Skeletal muscle cell (primary cell): ENCODE measurements at regions not wholly inside any gene's neighbourhood (a gene's known extent, or its start where the extent isn't known, plus 50 kb on each side); places are given as distances from the start of the nearest gene placed in this dataset.
A peak's percentile ranks its signal among the peaks of the same experiment; 100 is the strongest.

Experiments used
- DNase-seq: peaks from one replicate; pipeline ENCODE4 v3.0.0-alpha.2; 2010; ENCODE audit warnings: low read depth
- H3K4me3 ChIP-seq: 2 replicates; pipeline ENCODE4 v1.5.1; 2011; ENCODE audit warnings: low read depth, mild to moderate bottlenecking, control low read depth, low read length, moderate library complexity

DNA sequence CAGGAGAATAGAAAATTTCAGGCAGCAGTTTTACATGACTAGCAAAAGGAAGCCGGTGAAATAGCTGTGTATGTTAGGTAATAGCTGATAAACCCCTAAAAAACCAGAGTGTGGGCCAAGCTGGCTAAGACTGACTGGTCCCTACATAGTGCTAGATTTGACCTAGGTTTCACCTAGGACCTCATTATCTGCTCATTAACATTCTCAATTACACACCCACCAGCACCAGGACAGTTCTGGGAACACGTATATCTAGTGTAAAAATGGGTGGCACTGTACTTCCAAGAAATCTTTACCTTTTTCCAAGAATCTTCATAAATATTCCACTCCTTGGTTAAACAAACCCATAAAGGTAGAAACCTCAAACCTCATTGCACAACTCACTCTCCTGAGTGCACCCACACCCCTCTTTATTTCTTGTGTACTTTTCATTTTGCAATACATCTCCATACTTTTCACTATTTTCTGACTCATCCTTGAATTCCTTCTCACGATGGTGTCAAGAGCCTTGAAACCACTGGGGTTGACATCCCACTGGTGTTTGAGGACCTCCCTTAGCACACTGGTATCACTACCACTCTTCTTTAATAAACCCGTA is 262.7 kb upstream of the KCNJ16 start:
- DNase-seq = peak; percentile 14
- no peak overlapping the region for H3K4me3 ChIP-seq

DNA sequence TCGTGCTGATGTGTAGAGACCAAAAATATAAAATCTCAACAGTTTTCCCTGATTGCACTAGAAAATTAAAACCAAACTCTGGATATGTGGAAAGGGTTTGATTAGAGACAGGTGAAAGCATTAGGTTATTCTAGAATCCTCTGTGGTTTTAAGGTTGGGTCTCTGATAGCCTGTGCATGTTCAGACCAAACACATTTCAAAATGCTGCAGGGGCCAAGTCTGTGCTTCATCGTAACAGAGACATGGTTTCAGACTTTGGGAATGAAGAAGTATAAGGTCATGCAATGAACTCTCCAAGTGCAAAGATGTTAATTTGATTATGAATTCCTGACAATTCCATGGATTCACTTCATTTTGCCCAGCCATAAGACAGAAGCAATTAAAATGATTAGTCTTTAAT is 261.0 kb upstream of the KCNJ16 start:
- no peak for DNase-seq
- H3K4me3 ChIP-seq = no peak overlapping the region

DNA sequence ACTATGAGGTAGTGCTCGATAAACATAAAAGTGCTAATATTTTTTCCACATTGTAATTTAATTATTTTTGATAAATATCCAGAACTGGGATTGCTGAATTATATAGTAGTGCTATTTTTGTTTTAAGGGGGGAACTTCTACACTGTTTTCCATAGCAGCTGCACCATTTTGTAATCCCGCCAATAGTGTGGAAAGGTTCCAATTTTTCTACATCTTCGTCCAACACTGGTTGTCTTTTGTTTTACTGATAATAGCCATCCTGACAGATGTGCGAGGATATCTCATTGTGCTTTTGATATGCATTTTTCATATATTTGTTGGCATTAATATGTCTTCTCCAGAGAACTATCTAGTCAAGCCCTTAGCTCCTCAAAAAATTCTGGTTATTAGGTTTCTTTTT is 259.6 kb upstream of the KCNJ16 start:
- no peak overlapping the region for H3K4me3 ChIP-seq
- DNase-seq = no peak

DNA sequence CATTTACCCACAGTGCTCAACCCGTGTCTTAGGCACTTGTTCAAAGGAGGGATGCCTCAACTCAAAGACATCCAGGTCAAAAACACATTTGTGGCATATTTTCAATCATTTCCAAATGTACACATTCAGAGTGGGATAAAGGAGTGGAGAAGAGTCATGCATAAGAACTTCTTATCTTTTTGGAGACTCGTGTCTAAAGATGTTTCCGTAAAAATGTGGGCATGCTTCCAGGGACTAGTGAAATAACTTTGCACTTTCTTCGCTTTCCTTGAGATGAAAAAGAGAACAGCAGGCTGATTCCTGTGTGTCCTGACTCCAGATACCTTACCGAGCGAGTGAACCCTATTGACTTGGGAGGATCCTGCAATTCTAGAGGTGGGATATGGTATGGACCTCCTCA is 256.6 kb upstream of the KCNJ16 start:
- no peak overlapping the region for H3K4me3 ChIP-seq
- no peak for DNase-seq

DNA sequence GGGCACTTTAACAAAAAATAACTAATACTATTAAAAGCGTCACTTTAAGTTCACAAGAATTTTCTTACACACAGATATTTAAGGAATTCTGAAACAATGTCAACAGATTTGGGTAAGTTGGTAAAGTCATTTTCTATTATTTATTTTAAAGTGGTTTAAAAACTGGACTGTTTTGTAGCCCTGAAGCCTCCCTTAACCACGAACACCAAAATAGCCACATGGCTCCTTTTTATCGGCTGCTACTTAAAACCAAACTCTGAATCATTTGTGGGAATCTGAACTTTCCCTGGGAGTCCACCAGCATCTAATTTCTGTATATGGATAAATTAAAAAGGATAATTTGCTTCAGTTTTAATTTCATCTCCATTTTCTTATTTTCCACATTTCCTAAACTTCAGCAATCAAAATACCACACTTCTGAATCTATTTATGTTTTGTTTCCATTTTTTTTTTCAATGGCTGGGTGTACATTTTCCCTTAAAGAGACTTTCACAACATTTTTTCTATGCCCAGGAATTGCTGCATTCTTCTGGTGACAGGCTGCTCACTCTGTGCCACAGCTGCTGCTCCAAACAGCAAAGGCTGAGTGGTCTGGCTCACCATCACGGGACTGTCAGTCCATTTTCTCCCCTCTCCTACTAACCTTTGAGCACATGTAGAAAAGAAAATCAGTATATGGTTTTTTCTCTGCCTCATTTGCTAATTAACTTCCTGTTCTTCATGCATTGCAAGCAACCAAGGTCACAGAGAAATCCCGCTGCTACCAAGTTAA is 255.5 kb upstream of the KCNJ16 start:
- no peak overlapping the region for H3K4me3 ChIP-seq

DNA sequence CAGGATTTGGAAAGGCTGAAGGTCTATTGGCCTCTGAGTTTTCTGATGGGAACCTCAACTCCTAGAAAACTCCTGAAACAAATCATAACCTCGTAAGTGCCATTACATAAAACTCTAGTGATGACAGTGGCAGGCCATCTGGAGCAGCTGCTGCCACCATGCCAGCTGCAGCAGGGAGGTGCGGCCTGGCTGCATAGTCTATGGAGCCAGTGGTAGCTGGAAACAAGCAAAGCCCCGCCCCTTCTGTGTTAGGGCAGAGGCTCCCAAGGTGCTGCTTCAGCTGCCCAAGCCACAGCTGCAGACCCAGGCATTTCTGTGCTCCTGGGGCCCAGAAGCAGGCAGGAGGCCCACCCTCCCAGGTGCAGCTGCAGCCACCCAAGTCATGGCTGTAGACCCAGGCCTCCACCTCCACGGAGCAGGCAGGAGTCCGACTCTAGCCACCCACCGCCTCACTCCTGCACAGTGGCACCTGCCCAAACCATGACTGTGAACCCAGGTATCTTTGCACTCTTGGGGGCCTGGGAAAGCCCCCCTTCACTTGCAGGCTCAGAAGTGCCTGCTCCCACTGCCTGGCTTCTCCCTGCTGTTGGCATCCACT is 254.1 kb upstream of the KCNJ16 start:
- H3K4me3 ChIP-seq = no peak overlapping the region
- DNase-seq = no peak

More for the DNA sequence above, 255.5 kb upstream of the KCNJ16 start:
- peak; percentile 14 for DNase-seq

DNA sequence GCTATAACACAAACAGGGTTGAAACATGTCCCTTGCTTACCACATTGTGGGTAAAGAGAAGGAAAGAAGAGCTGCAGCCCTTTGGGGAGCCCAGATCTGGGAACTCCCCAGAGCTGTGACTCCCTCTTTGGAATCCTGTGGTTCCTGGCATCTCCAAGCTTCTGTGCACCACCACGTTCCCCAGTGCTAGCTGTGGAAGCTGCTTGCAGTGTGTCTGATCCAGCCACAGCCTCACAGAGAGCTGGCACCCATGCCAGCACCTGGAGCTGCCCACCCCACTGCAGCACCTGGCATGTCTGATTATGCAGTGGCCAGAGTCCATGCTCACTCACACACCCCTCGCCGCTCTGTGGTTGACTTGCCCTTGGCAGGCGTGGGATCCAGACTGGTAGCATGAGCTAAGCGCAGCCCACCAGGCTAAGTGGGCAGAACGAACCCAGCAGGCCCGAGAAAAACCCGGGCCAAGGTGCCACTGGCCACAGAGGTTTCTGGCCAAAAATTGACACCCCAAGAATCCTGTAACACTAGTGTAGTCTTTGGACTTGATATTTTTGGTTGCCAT is 252.6 kb upstream of the KCNJ16 start:
- DNase-seq = no peak
- H3K4me3 ChIP-seq = no peak overlapping the region

DNA sequence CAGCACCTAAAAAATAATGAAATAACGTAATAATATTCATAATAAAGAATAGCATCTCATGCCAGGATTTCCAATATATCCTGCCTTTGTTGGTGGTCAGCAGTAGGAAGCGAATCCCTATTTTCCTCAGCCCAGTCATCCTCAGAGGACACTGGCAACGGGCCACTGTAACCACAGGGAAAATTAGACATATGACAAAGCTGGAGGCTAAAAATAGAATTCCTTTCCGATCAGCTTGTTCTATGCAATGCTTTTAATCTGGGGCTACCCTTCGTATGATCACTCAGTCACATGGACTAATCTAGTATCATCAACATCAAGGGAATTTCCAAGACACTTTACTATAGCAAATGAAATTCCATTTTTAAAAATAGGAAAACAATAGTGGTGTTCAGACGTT is 246.9 kb upstream of the KCNJ16 start:
- H3K4me3 ChIP-seq = no peak overlapping the region
- DNase-seq = no peak

DNA sequence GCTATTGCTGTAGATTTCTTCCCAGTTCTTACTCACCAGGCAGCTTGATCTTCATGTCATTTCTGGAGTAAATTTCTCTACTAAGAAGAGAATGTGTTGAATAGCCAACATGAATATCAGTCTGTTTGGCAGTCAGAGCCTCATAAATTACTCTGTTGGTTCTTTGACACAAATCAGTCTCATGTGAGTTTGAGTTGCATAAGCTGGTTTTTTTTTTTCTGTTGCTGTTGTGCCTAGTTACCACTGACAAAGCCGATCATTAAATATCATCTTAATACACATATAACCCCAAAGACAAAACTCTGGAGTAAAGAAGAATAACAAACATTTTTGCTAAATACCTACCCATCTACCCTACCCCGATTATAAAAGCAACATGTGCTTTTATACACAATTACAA is 240.5 kb upstream of the KCNJ16 start:
- DNase-seq = no peak
- H3K4me3 ChIP-seq = no peak overlapping the region

DNA sequence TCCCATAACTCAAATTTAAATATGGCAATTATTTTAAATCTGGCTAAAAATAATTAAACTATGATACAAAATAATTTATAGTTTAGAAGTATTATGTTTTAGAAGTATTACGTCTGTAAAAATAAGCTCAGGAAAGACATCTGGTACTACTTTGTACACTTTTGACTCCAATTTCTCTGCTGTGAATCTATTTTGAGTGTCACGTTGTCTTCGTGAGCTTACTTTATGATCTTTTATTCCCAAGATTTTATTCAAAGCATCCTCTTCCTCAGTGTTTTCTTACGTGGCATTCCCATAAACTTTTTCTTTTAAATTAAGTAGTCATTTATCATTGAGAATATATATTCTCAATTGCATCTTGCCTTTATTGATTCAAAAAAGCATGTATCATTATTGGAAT is 223.3 kb upstream of the KCNJ16 start:
- no peak for DNase-seq
- H3K4me3 ChIP-seq = no peak overlapping the region

DNA sequence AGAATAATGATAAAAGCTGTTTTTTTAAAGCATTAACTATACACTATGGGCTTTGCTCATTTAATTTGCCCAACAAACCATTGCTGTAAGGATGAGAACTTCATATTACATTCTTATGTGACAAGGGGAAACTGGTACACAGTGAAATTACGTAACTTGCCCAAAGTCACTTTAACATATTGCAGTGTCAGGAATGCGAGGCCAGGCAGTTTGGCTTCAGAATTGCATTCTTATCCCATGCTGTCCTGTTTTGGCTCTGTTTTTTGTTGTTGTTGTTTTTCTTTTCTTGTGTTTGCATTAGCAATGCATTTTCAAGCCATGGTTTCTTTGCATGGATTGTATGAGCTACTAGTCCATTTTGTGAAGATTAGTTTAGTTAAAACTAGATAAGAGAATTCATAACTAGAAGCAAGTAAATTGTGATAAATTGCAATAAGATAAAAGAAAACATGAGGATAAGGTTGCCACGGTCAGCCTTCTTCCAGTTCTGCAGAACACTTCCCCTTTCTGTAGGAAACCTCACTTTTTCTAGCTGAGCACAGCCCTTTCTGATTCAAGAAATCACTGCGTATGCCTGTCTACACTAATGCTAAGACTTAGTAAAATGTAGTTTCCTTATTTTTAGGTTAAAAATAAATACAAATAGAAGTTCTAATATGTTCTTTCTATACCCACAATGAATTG is 221.3 kb upstream of the KCNJ16 start:
- DNase-seq = no peak
- no peak overlapping the region for H3K4me3 ChIP-seq

DNA sequence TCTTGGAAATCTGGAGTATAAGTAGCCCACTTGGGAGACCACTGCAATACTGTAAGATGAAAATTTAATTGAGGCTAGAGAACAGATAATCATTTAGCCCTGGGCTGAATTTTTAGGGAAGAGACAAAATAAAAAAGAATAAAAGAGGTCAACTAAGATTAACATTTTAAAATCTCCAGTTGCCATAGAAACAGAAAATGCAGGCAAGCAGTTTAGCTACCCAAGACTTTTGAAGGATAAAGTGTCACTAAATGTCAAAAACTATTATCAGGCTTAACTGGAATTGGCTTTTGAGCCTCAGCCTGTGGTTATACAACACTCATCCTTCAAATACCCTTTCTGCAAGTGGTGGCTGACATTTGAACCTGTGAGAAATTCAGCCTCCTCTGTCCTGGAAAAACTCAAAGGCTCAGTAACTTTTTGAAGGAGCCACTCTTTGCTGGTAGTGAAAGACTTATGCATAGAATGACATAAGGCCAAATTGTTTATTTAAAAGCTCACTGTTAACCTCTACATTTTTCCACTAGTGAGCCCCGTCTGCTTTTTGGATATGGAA is 220.7 kb upstream of the KCNJ16 start:
- DNase-seq = no peak
- no peak overlapping the region for H3K4me3 ChIP-seq

DNA sequence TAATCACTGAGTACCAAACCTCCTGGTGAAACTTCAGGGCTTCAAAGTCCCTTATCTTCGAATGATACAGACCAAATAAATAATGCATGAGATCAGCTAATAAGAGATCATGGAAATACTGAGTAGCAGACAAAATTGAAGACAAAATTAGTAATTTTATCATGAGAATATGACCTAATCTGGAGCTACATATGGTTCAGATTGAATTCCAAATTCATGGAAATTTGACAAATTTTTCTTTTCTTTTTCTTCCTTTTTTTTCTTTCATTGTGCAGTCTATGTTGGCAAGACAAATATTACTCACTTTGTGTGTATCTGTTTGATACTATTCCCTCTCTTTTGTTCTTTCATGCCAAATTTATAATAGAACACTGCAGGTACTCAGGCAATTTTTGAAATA is 218.1 kb upstream of the KCNJ16 start:
- no peak overlapping the region for H3K4me3 ChIP-seq
- DNase-seq = no peak

DNA sequence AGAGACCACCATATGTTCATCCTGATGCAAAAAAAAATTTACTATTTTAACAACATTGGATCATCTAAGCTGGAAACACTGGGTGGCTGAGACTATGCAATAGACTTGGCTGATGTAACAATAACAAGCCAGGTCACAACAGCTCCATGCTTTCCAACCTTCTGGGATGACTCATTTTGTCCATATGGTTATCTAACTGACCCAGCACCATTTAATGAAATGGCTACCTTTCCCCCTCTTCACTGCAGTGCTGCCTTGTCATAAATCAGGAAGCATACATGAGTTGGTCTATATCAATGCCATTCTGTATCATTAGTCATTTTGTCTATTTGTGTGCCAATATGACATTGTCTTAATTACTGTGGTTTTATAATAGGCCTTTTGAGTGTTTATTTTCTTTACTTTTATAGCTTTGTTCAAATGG is 217.6 kb upstream of the KCNJ16 start:
- peak; percentile 77 for DNase-seq

DNA sequence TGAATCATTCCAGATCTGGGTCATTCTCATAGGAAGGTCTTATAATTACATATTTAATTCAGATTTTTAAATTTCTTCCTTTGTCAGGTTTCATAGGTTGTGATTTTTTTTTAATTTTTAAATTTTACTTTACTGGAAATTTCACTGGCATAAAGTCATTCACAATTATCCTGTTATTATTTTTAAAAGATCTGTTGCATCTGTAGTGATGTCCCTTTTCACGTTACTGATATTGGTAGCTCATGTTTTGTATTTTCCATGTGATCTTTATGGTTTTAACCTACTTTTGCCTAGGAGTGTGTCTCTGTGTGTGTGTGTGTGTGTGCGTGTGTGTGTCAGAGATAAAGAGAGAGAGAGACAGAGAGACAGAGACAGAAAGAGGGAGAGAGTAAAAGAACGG is 216.6 kb upstream of the KCNJ16 start:
- H3K4me3 ChIP-seq = no peak overlapping the region
- no peak for DNase-seq

More for the DNA sequence above, 217.6 kb upstream of the KCNJ16 start:
- H3K4me3 ChIP-seq = no peak overlapping the region

DNA sequence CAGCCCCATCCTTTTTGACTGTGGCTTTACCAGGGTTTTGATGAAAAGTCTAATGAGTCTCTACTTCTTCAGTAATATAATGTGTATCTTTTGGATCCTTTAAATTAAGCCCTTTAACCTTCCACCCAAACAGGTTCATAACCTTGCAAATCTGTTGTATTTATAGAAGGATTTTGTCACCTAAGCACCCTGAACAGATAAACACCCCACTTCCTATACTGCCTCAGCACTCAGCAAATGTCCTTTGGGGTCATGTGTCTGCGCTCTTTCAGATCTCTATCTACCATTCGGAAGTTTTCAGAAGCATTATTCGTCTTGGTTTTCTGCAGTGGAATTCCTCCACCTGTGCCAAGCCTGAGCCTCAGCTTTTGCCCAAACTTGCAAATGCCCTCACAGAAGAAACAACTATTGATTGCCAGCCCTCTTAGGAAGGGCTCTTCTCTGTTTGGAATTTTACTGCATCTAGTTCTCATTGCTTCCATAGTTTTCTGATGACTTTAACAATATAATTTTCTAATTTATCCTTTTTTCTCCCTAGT is 214.8 kb upstream of the KCNJ16 start:
- DNase-seq = no peak
- no peak overlapping the region for H3K4me3 ChIP-seq

DNA sequence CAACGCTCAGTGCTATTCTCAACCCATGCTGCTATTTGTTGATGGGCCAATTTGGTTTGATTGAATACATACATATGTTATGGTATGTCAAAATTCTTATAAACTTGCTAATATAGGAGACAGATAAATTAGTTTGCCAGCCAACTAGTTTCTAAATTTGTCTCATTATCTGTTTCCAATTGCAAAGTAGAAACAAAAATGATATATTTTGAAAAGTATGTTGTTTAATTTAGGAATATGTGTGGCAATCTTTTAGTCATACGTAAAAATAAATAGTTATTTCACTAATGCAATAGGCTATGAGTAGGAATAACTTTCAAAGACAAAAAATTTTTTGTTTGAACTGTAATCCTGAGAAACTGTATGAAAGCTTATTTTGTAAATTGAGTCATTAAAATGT is 210.6 kb upstream of the KCNJ16 start:
- no peak overlapping the region for H3K4me3 ChIP-seq
- DNase-seq = no peak

DNA sequence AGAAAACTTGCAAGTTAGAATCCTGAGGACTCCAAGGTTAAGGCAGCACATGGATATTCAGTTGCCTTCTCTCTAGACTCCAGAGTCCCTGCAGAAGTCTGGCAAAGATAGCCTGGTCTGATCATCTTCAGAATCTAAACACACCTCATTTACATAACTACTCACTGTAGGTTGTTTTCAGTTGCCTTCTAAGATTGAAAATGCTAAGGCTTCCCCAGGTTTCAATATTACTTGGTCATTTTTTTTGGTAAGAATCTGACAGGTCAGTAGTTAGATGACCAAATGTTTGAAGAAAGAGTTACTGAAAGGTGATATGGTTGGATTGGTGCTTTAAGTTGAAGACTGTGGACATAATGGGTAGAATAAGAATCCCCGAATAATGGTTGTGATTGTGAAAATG is 205.4 kb upstream of the KCNJ16 start:
- DNase-seq = no peak
- no peak overlapping the region for H3K4me3 ChIP-seq

DNA sequence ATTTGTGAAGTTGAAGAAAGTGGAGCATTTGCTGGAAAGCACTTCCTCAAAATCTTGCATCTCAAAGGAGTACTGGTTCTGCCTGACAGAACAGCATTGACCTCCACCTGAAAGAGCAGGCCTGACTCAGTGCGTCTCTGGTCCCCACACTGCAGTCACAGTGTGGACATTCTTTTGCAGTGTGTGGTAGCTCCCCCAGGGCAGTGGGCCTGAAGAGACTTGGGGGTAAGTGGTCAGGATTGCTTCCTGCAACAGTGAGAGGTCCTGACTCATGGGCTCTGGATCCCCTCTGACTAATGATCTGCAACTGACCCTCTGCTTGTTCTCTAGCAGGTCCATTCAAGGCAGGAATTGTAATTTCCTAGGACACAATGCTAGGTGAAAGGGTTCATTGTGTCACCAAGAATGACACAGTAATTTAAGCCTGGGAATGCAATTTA is 204.9 kb upstream of the KCNJ16 start:
- peak; percentile 37 for DNase-seq

More for the DNA sequence above, 204.9 kb upstream of the KCNJ16 start:
- no peak overlapping the region for H3K4me3 ChIP-seq
